GM21367 (cell line): ENCODE measurements at regions not wholly inside any gene's neighbourhood (a gene's known extent, or its start where the extent isn't known, plus 50 kb on each side); places are given as distances from the start of the nearest gene placed in this dataset.
"Not testable (repeated sequence)": the region's sequence is repeated elsewhere in the genome, so short reads cannot be mapped to it uniquely, and the experiment has no call there.

Experiments
- ATAC-seq: cut with Tn5 transposase; IDR thresholded peaks from one replicate; pipeline ENCODE4 v1.9.1; 2021; ENCODE audit not compliant: unreplicated experiment

DNA sequence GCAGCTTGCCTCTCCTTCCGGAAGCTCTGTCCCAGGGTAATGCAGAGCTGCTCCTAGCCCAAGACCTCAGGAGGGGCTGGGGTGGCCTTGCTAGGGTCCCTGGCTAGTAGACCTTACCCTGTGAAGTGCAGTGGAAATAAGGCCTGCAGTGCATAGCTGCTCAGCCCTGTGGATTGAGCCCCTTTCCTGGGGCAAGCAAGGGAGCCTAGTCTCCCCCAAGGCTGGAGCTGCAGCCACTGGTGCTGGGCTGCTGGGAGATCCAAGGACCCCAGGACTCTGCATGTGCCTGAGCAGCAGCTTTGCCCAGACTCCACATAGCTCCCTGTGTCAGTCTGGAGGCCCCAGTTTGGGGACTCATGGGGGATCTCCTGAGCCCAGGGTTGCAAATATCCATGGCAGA is 57.9 kb downstream of the FANCF start:
- no peak for ATAC-seq

DNA sequence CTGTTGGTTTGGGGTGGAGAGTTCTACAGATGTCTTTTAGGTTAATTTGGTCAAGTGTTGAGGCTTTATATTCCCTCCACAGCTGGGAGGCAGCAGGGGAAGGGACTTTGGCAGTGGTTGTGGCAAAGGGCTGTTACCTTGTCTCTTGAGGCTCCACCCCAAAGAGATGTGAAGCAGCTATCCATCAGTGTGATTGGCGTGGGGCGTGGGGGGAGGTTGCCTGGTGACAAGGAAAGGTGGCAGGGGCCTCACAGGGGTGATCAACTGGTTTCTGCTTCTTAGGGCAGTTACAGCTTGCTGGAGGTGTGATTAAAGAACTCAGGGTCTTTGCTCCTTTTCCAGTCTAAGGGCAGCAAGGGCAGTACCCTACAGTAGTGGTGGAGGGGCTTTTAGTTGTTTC is 59.3 kb downstream of the FANCF start:
- no peak for ATAC-seq

DNA sequence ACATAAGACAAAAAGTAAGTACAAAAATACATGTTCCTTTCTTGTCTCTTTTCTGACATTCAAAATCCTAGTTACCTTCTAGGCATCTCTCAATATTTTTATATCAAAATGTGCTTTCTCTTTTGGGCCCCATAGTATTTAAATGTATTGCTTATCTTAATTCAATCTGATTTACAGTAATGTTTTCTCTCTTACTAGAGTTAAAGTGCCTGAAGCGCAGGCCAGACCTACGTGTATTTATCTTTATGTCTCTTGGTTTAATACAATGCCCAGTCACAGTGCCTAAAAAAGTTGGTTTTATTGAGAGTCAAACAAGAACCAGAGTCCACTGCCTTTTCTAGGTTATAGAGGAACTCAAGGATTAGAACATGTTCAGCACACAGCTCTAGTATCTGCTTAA is 64.3 kb downstream of the FANCF start:
- no peak for ATAC-seq

DNA sequence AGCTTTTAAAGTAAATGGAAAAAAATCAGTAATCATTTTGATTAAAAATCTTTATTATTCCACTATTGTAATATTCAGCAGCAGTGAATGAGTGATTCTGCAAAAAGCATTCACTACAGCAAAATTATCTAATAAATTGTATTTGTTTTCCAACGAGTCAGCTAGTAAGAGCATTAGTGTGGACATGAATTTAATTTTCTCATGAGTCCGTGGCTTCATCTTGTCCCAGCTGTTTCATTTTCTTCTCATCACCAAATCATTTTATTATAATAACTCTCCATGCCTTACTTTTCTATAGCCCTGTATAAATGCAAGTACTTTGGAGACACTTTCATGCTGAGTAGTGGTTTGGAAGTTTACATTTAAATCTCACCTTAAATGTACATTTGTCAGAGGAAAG is 66.2 kb downstream of the FANCF start:
- ATAC-seq, result no peak

DNA sequence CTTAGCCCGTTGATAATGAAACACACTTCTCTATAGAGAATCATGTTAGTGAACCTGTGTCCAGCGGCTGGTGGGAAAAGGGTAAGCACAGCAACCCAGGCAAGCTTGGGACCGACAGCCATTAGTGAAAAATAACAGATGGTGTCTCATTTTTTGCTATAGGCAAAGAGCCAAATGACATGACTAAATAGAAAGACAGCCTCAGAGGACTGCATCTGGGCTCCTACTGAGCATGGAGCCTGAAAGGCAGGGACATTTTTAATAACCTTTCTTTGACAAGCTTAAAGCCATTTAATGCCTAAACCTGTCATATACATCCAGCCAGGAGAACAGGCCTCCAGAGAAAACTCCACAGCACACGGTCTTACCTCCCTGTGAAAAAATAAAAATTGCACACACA is 67.0 kb downstream of the FANCF start:
- ATAC-seq, result no peak

DNA sequence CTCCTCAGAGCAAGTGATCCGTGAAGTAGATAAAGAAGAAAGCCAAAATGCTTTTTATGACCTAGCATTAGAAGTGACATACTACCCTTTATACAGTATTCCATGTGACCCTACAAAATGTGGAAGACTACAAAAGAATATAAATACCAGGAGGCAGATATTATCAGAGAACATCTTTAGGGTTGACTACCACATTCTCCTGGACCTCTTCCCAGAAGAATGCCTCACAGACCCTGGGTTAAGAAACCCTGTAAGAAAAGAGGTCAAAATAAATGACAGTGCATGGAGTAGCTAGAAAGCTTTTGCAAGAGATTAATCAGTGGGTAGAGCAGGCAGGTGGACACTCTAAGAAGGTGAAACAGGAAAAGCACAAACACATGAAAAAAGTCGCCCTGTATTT is 69.2 kb downstream of the FANCF start:
- no peak for ATAC-seq

DNA sequence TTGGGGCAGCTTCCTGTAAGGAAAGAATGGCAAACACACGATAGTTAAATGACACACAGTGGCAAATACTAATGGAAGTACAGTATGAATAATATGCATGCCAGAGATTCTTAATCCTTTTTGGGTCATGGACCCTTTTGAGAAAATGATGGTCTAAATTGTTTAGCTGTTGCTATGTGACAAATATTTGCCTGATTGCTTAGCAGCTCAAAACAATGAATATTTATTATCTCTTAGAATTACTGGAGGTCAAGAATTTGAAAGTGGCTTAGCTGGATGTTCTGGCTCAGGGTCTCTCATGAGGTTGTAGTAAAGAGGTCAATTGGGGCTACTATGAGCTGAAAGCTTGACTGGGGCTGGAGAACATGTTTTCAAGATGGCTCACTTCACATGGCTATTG is 69.7 kb downstream of the FANCF start:
- ATAC-seq, result no peak

DNA sequence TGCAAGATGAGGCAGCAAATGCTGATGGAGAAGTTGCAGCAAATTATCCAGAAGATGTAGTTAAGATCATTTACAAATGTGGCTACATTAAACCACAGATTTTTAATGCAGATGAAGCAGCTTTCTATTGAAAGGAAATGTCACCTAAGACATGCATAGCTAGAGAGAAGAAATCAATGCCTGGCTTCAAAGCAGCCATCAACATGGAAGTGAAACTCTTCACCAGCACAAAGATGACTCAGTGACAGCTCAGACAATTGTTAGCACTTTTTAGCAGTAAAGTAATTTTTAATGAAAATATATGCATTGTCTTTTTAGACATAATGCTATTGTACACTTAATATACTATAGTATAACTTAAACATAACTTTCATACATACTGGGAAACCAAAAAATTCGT is 71.4 kb downstream of the FANCF start:
- no peak for ATAC-seq

DNA sequence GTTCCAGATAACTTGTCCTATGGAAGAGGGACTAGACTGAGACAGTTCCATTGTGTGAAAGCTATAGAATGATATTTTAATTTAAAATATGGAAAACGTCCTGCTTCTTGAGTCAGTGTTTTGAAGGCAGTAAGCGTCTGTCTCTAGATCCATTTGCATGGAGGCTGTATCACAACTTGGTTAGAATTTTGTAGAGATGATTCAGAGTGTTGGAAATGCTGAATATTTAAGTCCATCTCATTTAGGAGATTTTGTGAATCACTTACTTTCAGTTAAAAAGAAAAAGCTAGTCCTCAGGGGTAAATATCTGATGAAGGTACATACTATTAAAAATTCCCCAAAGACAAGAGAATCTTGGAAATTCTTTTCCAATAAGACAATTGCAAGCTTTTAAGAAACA is 72.7 kb downstream of the FANCF start:
- no peak for ATAC-seq

DNA sequence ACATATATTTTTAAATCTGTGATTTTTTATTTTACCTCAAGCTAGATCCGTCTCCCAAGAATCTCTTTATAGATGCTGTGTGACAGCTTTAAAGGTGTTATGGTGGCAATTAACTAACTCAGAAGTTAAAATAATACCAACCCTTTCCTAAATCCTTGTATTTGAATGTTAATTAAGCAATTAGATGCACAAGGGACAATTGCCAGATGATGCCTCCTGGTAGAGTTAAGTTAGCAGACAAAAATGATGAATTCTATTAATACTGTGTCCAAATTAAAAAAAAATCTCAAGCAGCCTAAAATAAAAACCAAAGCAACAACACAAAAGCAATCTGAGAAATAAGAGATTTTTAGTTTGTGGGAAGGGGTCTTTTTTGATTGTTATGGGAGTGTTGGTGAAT is 78.9 kb downstream of the FANCF start:
- ATAC-seq, result no peak

DNA sequence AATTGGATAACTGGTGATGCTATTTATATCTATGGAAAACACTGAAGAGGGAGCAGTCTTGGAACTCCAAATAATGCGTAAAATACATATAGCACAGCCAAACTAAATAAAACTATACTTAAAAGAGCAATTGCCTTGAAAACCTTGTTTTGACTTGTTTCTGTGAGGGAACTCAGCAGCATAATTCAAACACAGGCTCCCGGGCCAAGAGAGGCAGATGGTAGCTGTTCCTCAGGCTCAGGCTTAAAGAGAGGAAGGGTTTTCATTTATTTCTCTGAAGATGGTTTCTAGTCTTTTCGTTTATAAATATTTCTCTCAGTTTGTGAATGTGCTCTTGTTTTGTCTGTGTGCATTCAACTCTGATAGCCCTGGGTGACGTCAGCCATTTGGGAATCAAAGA is 82.4 kb downstream of the FANCF start:
- ATAC-seq, result no peak

DNA sequence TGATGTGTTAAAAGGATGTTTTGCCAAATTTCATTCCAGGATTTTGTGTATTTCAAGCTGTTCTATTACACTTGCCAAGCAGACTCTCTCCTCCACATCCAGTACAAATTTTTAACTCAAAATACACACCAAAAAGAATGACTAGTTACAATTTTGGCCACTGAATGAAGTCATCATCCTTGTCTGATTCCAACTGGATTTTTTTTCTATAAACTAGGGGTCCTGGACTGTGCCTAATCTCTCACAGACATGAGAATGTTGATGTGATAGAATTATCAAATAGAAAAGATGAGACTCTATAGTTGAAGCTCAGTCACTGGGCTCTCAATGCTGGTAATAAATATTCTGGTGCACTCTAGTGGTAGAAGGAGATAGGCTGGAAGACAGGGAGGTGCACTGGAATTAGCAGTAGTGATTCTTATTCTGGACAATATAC is 85.8 kb downstream of the FANCF start:
- no peak for ATAC-seq

DNA sequence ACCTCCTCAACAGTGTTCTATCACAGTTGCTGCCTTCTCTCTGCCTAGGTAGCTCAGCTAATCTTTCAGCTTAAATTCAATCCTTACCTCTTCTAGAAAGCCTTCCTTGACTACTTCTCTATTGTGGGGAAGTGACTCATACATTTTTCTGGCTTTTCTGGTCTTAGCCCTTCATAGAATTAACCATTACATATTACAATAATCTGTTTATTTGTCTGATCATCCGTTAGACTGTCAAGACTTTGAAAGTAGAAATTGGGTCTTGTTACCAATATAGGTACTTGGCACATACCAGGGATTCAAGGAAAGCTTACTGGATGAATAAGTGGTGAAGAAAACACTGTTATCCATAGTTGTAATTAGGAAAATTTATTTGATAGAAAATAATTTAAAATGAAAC is 89.6 kb downstream of the FANCF start:
- ATAC-seq, result no peak

DNA sequence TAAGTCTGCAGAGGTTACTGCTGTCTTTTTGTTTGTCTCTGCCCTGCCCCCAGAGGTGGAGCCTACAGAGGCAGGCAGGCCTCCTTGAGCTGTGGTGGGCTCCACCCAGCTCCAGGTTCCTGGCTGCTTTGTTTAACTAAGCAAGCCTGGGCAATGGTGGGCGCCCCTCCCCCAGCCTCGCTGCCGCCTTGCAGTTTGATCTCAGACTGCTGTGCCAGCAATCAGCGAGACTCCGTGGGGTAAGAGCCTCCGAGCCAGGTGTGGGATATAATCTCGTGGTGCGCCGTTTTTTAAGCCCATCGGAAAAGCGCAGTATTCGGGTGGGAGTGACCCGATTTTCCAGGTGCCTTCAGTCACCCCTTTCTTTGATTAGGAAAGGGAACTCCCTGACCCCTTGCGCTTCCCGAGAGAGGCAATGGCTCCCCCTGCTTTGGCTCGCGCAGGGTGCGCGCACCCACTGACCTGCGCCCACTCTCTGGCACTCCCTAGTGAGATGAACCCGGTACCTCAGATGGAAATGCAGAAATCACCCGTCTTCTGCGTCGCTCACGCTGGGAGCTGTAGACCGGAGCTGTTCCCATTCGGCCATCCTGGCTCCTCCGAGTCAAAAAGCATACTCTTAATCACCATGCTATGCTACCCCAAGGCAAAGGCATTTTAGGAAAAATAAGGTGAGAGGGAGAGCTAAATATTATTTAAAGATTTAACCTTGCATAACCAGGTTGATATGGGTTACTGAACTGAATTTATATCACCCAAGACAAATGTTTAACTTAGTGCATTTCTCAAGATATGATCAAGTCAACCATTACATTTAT is 96.8 kb downstream of the FANCF start:
- ATAC-seq, result not testable (repeated sequence)

DNA sequence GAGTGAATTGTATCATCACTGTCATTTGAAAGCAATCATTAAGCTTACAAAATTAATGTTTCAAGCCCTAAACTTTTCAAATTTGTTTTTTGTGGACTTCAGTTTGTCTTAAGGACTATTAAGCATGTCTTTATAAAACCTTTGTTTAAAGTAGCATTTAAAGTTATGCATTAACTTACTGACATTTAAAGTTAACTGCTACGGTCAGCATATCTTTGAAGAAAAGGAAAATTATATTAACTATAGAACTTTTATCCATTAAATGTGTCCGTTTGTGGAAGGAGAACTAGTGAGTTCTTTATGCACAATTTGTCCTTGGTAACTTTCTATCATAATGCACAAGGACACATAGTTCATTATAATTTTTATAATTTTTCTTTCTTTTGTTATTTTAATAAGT is 103.4 kb downstream of the FANCF start:
- no peak for ATAC-seq

DNA sequence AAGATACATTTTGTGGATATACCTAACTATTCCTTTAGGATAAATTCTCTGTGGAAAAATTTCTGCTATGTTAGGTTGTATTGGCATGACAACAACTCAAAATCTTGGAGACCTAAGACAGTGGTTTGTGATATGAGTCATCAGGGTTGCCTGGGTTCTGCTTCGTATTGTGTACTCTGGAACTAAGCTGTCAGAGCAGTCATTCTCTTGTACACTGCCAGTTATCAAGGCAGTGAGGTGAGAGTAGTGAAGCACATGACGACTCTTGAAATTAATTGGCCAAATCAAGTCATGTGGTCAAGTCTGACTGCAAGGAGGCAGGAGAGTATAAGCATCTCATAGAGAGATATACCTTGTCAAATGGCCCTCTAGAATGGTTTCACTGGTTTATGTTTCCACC is 104.4 kb downstream of the FANCF start:
- peak; percentile 51 for ATAC-seq

DNA sequence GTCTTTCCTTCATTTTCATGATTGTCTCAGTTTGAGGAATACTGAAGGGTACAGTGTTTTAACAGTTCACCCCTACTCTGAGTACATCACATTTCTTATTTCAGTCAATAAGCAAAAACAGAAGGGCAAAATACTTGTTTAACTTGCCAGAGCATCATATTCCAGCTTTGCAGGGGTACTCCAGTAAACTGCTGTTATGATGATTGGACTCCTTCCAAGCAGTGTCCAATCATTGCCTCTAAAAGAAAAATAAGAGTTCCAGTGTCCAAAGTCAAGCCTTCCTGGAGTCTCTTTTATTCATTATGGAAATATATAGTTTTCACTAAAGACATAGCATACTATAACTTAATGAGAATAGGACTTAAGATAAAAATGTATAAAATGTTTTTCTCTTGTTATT is 105.1 kb downstream of the FANCF start:
- ATAC-seq, result no peak

DNA sequence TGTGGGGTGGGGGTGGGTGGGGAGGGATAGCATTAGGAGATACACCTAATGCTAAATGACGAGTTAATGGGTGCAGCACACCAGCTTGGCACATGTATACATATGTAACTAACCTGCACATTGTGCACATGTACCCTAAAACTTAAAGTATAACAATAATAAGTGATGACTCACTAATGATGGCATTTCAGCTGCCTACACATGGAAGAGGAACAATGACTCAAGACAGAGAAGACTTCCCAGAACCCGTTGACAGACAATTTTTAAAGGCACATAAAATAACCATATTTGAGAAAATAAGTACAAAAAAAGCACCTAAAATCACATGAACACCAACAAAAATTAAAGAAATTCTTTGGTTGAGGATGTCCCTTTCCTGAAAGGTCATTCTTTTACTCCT is 107.3 kb downstream of the FANCF start:
- ATAC-seq, result not testable (repeated sequence)

DNA sequence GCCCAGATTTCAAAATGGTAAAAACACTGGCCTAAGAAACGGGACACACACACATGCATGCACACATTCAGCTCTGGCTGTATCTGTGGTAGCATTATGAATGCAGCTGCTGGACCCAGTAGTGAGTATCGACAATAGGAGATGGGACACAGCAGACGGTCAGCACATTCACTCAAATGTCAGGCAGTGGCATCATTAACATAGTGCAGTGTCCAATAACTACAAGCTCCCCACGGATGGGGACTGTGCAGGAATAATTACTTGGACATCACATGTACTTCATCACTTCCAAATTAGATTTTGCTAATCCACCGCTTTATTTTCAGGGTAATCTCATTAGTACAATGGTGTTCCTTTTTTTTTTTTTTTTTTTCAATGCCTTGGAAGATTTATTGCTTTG is 109.5 kb downstream of the FANCF start:
- no peak for ATAC-seq

DNA sequence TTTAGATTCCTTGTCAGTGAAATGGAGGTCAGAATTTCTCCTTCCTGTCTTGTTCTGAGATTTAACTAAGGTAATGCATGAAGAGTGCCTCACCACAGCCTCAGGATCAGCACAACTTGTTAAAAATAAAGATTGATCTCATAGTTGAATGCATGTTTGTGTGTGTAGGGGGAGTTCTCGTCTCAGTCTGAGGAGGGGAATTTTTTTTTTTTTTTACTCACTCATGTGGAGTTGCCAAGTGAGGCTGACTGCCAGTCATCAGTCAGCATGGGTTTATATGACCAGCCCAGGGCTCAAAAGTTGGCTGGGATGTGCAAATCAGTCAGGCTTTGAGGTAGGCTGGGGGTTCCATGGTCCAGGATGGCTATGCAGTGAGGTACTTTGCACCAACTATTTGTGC is 113.2 kb downstream of the FANCF start:
- no peak for ATAC-seq

DNA sequence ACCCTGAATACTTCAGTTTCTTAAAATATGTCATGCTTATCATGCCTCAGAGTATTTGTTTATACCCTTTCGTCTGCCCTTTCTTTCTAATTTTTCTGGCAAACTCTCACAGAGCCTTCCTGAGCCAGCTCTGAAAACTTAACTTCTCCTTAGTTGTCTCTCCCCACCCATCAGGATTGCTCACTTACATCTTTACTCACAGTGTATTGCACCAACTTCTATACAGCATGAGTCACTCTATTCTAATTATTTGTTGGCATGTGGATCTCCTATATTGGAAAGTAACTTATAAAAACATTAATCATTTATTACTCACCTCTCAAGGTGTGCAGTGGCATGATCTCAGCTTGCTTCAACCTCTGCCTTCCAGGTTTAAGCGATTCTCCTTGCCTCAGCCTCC is 114.9 kb downstream of the FANCF start:
- no peak for ATAC-seq

DNA sequence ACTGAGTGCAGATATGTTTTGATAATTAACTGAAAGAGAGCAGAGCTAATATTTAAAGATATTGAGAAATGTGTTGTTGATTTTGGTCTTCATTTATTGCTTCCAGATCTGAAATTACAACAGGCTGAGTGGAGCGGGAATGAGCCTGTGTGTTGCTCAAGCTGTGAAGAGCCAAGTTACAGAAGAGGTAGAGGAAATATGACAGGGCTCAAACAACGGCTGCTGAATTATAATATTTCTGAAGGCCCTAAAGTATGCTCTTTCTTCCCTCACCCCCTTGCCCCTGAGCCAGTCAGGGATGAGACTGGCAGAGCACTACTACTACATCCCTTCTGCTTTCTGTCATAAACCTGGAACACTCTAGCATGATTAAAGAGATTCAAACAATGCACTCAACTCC is 115.6 kb downstream of the FANCF start:
- no peak for ATAC-seq

DNA sequence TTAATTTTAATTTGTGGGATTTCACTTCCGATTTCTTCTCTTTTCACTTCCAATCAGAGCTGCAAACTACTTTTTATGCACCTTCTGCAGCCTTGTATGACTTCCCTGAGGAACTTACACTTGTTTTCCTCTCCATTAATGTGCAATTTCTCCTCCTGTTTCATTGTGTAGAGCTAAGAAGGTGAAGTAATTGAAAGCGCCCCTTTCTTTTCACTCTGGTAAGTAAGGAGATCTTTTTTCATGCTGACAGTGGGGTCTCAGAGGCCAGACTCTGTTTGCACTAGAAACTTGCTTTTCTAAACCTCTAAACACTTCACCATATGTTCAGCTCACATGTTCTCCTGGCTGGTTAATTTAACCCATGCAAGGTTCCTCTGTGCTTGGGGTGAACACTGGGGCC is 117.0 kb downstream of the FANCF start:
- no peak for ATAC-seq
